Activated T-cell treated with anti-CD3 and anti-CD28 coated beads, Interleukin-2, amount 50 U/mL, for 4 hours (primary cell): ENCODE measurements at regions not wholly inside any gene's neighbourhood (a gene's known extent, or its start where the extent isn't known, plus 50 kb on each side); places are given as distances from the start of the nearest gene placed in this dataset.
"Not testable (repeated sequence)": the region's sequence is repeated elsewhere in the genome, so short reads cannot be mapped to it uniquely, and the experiment has no call there.

Experiments
- ATAC-seq, 2 donors: fragments of 200-7000 bp; cut with Tn5 transposase; one replicate each; pipeline ENCODE4 v1.10.0; 2021
- DNase-seq: peaks from one replicate; pipeline ENCODE4 v3.0.0-alpha.2; 2020
- H3K27me3 Mint-ChIP-seq: one replicate; pipeline ENCODE4 v1.8.0; 2021; ENCODE audit warnings: low read depth, mixed read lengths
- H3K36me3 Mint-ChIP-seq: one replicate; pipeline ENCODE4 v1.8.0; 2022; ENCODE audit warnings: mixed read lengths; ENCODE audit not compliant: insufficient read depth
- H3K4me1 Mint-ChIP-seq: one replicate; pipeline ENCODE4 v1.8.0; 2021; ENCODE audit warnings: low read depth, mixed read lengths
- H3K4me3 Mint-ChIP-seq: one replicate; pipeline ENCODE4 v1.8.0; 2021; ENCODE audit warnings: mild to moderate bottlenecking, moderate library complexity, mixed read lengths
- H3K9me3 Mint-ChIP-seq: one replicate; pipeline ENCODE4 v1.8.0; 2021; ENCODE audit warnings: mixed read lengths

DNA sequence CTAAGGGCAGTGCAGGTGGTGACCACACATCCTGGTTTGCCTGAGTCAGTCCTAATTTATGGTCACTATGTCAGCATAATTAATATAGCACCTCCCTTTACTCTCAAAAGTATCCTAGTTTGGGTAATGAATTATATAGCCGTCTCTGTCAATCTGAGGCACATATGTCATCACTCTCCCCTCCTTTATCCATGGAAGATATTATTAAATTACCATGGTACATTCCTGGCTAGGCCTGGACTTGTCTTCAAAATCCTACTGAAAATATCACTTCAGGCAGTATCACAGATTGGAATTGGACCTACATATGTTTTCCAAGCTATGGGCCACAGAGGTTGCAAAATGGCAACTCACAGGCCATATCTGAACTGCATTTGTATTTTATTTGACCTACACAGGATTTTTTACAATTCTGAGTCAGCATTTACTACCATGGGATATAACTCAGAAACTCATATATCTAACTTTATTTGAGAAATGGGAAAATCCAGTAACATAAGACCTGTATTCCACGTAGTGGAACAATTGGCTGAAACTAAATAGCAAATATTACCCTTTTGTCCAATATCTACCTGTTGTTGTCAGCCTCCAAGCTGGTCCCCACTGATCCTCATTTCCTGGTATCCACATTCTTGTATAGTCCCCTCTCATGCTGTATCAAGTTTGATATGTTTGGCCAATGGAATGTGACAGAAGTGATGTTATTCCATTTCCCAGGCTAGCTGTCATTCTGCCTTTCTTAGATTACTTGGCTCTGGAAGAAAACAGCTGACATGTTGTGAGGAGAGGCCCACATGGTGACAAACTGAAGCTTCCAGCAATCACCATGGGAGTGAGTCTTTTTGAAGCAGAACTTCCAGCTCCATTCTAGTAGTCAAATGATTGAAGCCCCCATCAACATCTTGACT is 102.5 kb upstream of the MDM1 start:
- Mint-ChIP-seq H3K9me3 (peaks cover 9% of the 10 kb centered on the region), H3K27me3 (no peaks in the 10 kb centered on the region), H3K36me3 (peaks cover 16% of the 10 kb centered on the region), H3K4me1 (peaks cover 5% of the 10 kb centered on the region), H3K4me3 (no peak overlapping the region)
- ATAC-seq (no peak), DNase-seq (no peak)

DNA sequence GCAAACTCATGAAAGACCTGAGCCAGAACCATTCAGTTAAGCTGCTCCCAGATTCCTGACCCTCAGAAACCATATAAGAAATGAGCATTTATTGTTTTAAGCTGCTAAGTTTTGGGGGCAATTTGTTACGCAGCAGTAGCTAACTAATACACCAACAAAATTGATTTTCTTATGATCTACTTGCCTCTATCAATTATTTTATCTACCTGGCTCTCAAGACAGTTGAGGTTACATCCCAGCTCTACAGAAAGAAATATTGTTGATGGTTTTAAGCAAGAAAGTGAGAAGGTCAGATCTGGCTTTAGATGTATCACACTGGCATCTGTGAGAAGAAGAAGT is 103.1 kb upstream of the MDM1 start:
- H3K4me3 Mint-ChIP-seq, result no peak overlapping the region
- no peak for DNase-seq
- ATAC-seq, result no peak
- no peaks in the 10 kb centered on the region for H3K27me3 Mint-ChIP-seq
- H3K4me1 Mint-ChIP-seq, result peaks cover 10% of the 10 kb centered on the region
- peaks cover 9% of the 10 kb centered on the region for H3K9me3 Mint-ChIP-seq
- H3K36me3 Mint-ChIP-seq, result peaks cover 16% of the 10 kb centered on the region

DNA sequence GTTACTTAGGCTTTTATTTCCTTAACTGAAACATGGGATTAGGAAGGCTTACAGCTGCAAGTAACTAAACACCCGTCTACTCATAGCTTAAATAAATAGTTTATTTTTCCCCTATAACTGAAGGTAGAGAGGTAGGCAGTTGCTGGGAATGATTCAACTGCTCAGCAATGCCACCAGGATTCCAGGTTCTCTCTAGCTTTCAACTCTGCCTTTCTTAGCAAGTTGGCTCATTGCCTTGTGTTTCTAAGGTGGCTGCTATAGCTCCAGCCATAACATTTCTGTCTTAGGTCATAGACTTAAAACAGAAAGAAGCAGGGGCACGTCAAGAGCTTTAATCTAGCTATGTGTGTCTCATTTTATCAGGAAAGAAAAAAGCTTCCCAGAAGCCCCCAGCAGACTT is 103.7 kb upstream of the MDM1 start:
- peaks cover 13% of the 10 kb centered on the region for H3K4me1 Mint-ChIP-seq
- H3K9me3 Mint-ChIP-seq, result peaks cover 9% of the 10 kb centered on the region
- DNase-seq (no peak), ATAC-seq (no peak)
- H3K36me3 Mint-ChIP-seq, result peaks cover 16% of the 10 kb centered on the region
- no peaks in the 10 kb centered on the region for H3K27me3 Mint-ChIP-seq
- no peak overlapping the region for H3K4me3 Mint-ChIP-seq

DNA sequence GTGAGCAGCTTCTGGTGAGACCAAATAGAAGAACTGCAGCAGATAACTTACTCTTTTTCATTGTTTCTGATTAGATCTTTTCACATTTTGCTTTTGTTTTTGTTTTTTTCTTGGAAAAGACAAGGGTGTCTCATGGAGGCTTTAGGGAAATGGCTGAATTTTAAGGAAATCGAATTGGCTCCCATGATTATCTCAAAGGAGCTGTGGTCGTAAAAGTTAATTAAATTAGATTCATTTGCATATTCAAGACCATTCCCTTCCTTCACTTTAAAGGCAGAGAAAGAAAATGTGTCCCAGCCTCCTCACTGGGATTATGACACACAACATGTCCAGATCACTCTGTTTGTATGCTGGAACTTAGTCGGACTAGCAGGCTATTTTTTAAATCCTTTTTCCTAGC is 106.4 kb upstream of the MDM1 start:
- Mint-ChIP-seq H3K27me3 (no peaks in the 10 kb centered on the region), H3K4me1 (peaks cover 36% of the 10 kb centered on the region), H3K36me3 (peaks cover 12% of the 10 kb centered on the region), H3K4me3 (no peak overlapping the region), H3K9me3 (peaks cover 13% of the 10 kb centered on the region)
- no peak for DNase-seq
- ATAC-seq, result no peak

DNA sequence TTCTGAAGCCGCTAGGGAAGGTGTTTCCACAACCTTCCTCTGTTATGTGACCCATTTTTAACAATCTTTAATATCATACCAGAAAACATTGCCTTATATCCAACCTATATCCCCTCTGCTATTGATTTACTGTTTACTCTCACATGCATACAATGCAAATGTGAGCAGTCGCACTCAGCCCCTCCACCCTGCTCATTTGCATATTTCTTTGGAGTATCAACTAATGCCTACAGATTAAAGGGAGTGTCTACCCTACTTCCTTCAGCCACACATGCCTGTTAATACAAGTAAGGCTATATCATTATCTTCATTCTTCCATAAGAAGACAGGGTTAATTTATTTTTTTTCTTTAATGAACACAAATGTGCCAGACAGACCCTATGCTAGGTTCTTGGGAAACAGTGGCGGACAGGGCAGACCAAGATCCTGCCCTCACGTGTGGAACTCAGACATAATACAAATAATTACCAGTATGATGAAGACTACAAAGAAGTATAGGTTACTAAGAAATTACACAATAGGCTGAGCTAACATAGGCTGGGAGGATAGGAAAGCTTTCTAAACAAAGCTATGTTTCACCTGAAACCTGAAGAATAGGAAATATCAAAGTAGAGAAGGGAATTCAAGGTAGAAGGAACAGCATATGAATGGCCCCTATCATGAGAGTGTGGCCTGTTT is 107.3 kb upstream of the MDM1 start:
- peaks cover 37% of the 10 kb centered on the region for H3K4me1 Mint-ChIP-seq
- H3K4me3 Mint-ChIP-seq, result no peak overlapping the region
- ATAC-seq (no peak), DNase-seq (no peak)
- peaks cover 17% of the 10 kb centered on the region for H3K9me3 Mint-ChIP-seq
- H3K36me3 Mint-ChIP-seq, result peaks cover 11% of the 10 kb centered on the region
- no peaks in the 10 kb centered on the region for H3K27me3 Mint-ChIP-seq

DNA sequence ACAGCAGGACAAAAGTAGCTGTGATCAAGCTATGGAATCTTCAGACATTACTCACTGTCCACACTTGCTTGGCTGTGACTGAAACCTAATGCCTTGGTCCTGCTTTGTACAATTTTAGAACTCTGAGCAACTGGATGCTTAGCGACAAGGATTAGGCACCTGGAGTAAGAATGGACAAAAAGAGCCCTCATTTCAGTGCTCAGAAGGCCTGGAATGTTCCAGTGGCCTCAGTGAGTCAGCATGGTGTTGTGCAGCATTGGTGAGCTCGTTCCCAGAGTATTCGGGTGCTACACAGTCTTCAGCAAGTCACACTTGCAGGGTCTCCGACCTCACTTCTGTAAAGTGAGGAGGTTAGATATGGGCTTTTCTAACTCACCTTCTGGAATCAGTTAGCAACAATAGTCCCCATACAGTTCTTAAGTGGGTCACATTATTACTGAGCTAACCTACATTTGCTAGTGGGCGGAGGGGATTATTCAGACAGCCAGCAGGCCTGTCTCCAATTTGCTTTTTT is 108.0 kb upstream of the MDM1 start:
- Mint-ChIP-seq H3K4me1 (peaks cover 42% of the 10 kb centered on the region), H3K36me3 (peaks cover 11% of the 10 kb centered on the region), H3K9me3 (peaks cover 13% of the 10 kb centered on the region), H3K4me3 (no peak overlapping the region), H3K27me3 (no peaks in the 10 kb centered on the region)
- no peak for DNase-seq
- no peak for ATAC-seq

DNA sequence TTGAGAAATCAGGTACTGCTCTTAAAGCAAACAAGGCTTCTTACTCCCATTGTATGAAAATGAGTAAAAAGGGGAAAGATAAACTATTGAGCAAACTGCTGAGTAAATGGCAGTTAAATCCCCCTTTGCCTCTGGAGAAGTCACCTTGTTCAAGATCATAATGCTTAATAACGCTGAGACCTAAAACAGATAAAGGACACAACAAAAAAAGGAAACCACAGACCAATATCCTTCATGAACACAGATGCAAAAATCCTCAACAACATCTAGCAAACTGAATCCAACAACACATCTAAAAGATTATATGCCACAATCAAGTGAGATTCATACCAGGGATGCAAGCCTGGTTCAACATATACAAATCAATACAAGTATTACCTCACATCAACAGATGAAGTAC is 109.0 kb upstream of the MDM1 start:
- peaks cover 50% of the 10 kb centered on the region for H3K4me1 Mint-ChIP-seq
- H3K36me3 Mint-ChIP-seq, result peaks cover 6% of the 10 kb centered on the region
- H3K9me3 Mint-ChIP-seq, result peaks cover 8% of the 10 kb centered on the region
- H3K4me3 Mint-ChIP-seq, result peak overlapping the region; percentile 55
- no peak for DNase-seq
- no peaks in the 10 kb centered on the region for H3K27me3 Mint-ChIP-seq
- no peak for ATAC-seq

DNA sequence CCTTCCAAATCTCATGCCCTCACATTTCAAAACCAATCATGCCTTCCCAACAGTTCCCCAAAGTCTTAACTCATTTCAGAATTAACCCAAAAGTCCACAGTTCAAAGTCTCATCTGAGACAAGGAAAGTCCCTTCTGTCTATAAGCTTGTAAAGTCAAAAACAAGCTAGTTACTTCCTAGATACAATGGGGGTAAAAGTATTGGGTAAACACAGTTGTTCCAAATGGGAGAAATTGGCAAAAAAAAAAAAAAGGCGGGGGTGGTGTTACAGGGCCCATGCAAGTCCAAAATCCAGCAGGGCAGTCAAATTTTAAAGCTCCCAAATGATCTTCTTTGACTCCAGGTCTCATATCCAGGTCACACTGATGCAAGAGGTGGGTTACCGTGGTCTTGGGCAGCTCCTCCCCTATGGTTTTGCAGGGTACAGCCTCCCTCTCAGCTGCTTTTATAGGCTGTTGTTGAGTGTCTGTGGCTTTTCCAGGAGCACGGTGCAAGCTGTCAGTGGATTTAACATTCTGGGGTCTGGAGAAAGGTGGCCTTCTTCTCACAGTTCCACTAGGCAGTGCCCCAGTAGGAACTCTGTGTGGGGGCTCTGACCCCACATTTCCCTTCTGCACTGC is 110.3 kb upstream of the MDM1 start:
- not testable (repeated sequence) for DNase-seq, H3K36me3 Mint-ChIP-seq, H3K27me3 Mint-ChIP-seq, ATAC-seq, H3K9me3 Mint-ChIP-seq
- peaks cover 61% of the 10 kb centered on the region for H3K4me1 Mint-ChIP-seq
- H3K4me3 Mint-ChIP-seq, result peak overlapping the region; percentile 50

DNA sequence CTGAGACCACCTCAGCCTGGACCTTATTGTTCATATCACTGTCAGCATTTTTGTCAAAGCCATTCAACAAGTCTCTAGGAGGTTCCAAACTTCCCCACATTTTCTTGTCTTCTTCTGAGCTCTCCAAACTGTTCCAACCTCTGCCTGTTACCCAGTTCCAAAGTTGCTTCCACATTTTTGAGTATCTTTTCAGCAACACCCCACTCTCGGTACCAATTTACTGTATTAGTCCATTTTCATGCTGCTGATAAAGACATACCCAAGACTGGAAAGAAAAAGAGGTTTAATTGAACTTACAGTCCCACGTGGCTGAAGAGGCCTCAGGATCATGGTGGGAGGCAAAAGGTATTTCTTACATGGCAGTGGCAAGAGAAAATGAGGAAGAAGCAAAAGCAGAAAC is 111.5 kb upstream of the MDM1 start:
- not testable (repeated sequence) for H3K4me3 Mint-ChIP-seq, H3K9me3 Mint-ChIP-seq, H3K27me3 Mint-ChIP-seq, ATAC-seq, DNase-seq, H3K36me3 Mint-ChIP-seq
- H3K4me1 Mint-ChIP-seq, result peaks cover 72% of the 10 kb centered on the region

DNA sequence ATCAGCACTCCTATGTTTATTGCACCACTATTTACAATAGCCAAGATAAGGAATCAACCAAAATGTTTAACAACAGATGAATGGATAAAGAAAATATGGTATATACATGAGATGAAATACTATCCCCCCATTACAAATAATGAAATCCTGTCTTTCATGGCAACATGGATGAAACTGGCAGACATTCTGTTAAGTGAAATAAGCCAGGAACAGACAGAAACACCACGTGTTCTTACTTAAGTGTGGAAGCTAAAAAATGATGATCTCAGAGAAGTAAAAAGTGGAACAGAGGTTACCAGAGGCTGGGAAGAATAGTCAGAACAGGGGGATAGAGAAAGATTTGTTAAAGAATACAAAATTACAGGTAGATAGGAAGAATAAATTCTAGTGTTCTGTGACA is 113.7 kb upstream of the MDM1 start:
- Mint-ChIP-seq H3K4me1 (peaks cover 77% of the 10 kb centered on the region), H3K4me3 (no peak overlapping the region), H3K9me3 (peaks cover 8% of the 10 kb centered on the region), H3K27me3 (no peaks in the 10 kb centered on the region), H3K36me3 (peaks cover 5% of the 10 kb centered on the region)
- no peak for ATAC-seq
- DNase-seq, result no peak

DNA sequence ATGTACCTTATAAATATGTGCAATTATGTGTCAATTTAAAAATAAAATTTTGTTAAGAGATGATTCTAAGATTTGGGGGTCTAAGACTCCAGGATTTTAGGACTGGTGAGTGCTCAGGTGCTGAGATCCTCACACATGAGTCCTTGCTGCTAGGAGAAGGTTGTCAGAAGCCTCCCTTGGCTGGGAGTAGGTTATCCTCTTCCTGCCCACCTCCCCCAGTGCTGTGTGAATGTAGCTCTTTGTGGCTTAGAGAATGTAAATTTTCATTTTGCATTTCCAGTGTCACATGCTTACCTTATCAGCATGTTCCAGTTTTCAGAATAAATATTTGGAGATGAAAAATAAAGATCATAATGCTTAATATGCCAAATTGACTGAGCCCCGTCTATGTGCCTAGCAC is 114.2 kb upstream of the MDM1 start:
- Mint-ChIP-seq H3K4me1 (peaks cover 77% of the 10 kb centered on the region), H3K27me3 (no peaks in the 10 kb centered on the region), H3K4me3 (no peak overlapping the region), H3K36me3 (peaks cover 5% of the 10 kb centered on the region), H3K9me3 (peaks cover 8% of the 10 kb centered on the region)
- DNase-seq, result no peak
- ATAC-seq, result no peak

DNA sequence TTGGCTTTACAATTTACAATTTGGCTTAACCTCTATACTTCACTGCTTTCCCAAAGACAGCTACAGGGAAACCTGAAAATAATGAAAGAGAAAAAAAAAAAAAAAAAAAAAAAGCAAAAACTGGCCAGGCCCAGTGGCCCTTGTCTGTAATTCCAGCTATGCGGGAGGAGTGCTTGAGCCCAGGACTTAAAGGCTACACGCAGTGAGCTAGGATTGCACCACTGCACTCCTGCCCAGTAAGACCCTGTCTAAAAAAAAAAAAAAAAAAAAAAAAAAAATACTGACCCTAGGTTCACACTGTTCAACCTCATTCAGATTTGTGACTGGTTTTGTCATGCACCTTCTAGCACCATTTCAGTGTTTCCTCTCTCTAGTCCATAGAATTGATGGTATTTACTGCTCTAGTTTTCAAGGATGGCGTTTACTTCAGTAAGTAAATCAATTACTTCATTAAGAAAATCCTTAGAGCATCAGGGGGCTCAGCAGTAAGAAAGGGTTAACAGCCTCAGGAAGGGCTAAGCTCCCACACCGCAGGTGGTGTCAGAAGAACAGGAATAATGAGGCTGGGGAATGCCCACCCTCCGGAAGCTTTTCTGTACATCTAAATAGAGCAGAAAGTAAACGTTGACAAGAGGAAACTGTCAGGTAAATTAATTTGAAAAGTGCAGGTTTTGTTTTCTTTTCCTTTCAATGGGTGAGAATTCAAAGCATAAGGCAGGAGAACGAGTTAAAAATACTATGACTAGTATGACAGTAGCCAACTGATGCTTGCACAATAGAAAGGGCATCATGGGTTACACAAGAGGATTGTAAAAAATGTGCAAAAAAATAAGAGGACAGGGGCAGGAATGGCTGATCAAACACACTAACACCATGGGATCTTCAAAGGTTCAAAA is 115.0 kb upstream of the MDM1 start:
- no peak for DNase-seq

DNA sequence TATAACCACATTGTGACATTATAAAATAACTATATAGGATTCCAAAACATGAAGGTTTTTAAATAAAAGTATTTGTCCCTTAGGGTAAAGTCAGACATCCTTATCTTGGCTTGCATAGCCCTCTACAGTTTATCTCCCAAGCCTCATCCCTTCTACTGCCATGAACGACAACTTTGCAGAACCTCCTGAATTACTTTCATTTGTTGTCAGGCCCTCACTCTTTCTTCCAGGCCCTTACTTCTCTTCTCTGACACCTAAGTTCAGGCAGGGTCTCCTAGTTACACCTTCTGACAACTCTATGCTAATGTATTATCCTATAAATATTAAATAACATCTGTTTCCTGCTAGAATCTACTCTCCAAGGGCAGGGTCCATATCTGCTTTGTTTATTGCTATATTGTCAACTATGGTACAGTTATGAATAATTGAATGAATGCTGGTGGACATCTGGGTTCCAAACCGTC is 115.7 kb upstream of the MDM1 start:
- DNase-seq, result no peak
- Mint-ChIP-seq H3K27me3 (no peaks in the 10 kb centered on the region), H3K36me3 (peaks cover 3% of the 10 kb centered on the region), H3K9me3 (peaks cover 8% of the 10 kb centered on the region), H3K4me3 (no peak overlapping the region), H3K4me1 (peaks cover 77% of the 10 kb centered on the region)
- ATAC-seq, result no peak

More for the DNA sequence above, 115.0 kb upstream of the MDM1 start:
- H3K9me3 Mint-ChIP-seq, result peaks cover 8% of the 10 kb centered on the region
- H3K27me3 Mint-ChIP-seq, result no peaks in the 10 kb centered on the region
- ATAC-seq, result no peak
- H3K4me1 Mint-ChIP-seq, result peaks cover 77% of the 10 kb centered on the region
- no peak overlapping the region for H3K4me3 Mint-ChIP-seq
- peaks cover 5% of the 10 kb centered on the region for H3K36me3 Mint-ChIP-seq

DNA sequence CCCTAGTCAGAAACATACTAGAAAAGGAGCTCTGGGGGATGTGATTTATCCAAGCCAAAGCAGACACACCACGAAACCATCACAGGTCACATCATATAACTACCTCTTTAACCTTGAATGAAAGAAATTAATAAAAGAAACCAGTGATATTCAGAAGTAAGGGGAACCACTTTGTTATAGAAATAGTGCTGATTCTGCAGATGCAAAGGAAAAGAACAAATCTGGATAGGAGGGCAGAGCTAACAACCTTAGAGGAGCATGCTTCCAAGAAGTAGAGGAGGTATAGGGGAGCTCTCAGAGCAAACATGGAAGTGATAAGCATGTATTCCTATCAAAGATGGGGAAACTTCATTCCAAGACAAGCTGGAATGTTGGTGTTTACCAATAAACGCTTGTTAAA is 117.0 kb upstream of the MDM1 start:
- H3K36me3 Mint-ChIP-seq, result no peaks in the 10 kb centered on the region
- H3K9me3 Mint-ChIP-seq, result no peaks in the 10 kb centered on the region
- no peak for DNase-seq
- no peaks in the 10 kb centered on the region for H3K27me3 Mint-ChIP-seq
- peaks cover 86% of the 10 kb centered on the region for H3K4me1 Mint-ChIP-seq
- ATAC-seq, result no peak
- peak overlapping the region; percentile 60 for H3K4me3 Mint-ChIP-seq
